DMS53 treated with DMSO at 0.1 percent for 48 hours (cell line): ENCODE measurements at regions not wholly inside any gene's neighbourhood (a gene's known extent, or its start where the extent isn't known, plus 50 kb on each side); places are given as distances from the start of the nearest gene placed in this dataset.

ENCODE experiments used
- DNase-seq: peaks from one replicate; lab custom pipeline; 2025; ENCODE audit not compliant: unreplicated experiment; lab: John Stamatoyannopoulos, UW

DNA sequence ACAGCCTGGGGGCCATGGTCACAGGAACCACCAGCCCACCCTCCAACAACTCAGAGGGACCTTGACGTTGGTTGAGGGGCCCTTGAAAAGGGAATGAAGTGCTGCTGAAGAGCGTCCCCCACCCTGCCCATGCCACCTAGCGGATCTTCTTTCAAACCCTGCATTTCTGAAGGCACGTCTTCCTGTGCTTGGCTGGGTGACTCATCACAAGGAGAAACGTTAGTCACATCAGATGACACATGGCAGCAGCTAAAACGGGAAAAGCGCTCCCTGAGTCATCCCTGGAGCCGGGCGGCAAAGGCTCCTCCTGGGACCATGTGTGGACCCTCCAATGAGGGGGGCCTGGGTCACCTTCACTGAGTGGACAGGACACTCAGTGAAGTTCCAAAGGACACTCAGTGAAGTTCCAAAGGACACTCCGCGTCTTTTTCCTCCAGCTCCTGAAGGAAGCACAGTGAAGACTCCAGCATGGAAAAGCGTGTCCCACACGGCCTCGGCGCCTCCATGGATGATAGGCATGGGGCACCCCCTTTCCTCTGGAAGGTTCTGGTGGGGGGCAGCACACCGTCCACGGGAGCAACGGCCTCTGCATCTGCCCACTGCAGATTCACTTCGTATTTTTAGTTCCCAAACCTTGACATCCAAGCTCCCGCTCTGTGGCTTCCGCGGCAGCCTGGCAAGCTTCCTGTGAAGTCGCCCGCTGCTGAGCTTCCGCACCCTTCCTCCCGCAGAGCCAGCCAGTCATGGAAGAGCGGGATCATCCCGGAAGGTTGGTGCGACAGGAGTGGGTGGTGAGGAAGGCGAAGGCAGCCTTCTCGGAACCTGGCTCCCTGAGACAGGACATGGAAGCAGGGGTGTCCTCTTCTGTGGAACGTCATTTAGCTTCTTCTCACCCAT, 383.4 kb downstream of the VRK1 start:
- no peak for DNase-seq

DNA sequence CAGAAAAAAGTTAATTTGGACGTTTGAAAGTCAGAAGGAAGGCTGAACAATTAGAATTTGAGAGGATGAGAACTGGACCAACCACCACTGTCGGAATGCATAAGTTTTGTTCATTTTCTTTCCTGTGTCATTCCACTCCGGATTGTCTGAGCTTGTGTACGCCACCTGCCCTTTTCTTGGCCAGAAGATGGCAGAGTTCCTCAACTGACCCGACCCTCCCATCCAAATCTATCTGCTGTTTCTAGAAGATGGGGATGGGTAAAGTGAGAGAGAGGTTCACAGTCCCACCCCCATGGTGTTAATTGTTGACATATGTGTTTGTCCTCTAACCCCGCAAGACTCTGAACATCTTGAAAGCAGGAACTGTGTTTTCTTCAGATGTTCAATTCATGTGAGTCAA, 388.0 kb downstream of the VRK1 start:
- DNase-seq, result no peak

DNA sequence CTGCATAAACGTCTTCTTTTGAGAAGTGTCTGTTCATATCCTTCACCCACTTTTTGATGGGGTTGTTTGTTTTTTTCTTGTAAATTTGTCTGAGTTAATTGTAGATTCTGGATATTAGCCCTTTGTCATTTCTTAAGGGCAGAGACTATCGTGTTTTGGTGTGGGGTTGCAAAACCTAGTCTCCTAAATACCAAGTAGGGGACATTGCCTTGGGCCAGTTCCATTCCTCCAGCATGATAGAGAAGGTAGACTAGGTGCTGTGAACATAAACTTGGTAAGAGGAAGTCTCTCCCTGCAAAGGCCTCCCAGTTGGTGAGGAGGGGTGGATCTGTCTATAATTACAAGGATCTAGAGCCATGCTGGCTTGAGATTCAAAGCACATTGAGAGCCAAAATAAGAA, 390.7 kb downstream of the VRK1 start:
- DNase-seq, result no peak

DNA sequence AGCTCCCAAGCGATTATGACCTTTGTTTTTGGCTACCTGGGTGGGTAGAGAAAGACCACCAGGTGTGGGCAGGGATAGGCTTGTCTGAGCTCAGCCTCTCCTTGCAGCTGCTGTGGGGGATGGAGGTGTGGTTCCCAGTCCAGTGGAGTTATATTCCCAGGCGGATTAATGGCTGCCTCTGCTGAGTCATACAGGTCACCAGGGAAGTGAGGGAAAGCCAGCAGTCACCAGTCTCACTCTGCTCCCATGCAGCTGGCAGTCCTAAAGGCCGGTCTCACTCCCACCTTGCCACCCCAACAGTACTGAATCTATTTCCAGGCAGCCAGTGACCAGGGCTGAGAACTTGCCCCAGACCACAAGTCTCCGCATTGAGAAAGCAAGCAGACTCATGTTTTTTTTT, 399.2 kb downstream of the VRK1 start:
- no peak for DNase-seq

DNA sequence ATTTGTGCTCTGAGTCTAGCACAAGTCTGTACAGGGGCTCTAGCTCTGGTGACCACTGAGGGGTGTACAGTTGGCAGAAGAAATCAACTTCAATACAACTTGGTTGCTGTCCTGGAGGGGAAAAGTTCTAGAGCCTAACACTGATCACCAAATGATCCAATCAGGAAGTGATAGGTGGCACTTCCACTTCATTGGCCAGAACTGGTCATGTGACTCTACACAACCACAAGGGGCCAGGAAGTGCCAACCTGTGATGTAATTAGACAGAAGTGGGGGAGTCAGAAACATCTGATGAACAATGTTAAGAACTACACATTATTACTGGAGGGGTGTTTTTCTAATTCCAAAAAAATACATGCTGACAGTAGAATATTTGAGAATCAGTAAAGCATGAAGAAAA, 401.6 kb downstream of the VRK1 start:
- DNase-seq, result no peak

DNA sequence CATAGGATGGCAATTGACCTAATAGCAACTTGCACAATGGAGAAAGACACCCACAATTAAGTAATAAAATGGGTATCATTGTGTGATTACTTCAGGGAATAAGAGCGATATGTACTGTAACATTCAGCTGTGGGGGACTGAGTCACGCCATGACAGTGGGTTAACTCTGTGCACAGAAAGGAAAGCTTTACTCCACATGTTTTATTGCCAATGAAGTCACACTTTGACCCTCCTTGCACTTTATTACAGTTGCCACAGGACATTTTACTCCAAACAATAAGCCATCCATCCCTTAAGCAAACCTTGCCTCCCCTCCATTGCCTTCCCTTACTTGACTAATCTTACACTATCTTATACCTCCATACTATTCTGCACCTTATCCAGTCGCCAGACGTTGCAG, 403.1 kb downstream of the VRK1 start:
- DNase-seq, result no peak

DNA sequence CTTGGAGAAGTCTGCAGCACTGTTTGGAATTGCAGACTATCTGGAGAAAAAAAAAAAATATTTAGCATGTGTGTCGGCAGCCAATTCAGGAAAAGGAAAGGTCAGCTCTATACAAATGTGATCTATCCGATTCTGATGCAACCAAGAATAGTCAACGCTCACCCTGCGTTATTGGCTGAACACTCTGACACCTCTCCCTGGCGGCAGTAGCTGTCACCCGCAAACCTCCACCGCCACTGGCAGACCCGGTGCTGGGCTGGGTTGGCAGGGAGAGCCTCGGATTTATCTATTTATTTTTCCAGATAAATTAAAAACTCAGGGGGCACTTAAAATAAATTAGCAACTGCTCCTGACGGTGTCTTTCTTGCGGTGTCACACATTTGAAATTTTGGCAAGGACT, 409.7 kb downstream of the VRK1 start:
- no peak for DNase-seq

DNA sequence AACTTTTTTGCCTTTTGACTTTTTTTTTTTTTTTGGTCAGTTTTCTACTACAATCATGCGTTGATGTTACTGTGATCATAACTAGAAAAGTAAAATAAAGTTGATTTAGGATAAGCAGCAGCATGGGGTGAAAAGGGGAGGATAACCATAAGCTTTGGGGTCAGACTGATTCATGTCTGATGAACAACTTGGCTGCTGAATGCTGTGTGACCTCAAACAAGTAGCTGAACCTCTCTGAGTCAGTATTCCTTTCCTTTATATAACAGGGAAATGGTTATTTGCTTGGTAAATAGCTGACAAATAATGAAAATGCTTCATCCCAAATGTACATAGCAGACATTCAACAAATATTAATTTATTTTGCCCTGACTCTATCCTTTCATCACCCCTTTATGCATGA, 413.0 kb downstream of the VRK1 start:
- DNase-seq, result no peak

DNA sequence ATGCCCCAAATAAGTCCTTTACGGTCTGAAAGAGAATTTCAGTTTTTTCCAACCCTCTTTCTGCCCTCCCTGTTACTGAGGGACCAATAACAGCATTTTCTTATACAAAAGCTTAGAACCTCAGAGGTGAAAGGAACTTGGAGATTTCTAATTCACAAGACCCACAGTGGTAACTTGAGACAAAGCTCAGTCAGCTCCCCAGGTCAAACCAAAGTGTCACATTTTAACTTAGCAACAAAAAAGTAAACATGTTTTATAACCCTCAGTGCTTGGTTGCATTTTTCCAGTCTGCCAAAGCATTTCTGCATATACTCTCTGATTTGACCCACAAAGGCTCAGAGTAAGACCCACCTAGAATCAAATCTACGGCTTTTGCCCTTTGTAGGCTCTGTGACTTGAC, 415.2 kb downstream of the VRK1 start:
- no peak for DNase-seq

DNA sequence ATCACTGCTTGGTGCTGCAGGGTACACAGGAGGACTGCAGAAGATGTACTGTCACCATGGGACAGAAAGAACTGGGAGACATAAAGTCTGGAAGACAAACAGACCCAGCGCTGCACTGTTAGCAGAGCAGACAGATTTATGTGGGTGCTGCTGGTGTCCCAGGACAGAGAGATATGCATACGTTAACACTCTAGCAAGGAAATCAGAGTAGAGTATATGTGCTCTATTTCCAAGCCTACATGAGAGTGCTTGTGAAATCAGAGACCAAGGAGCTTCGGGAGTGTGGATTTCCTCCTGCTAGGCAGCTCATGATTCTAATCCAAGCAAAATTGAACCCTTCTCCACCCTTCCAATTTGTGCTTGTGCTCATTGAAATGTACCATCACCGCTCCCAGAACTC, 416.5 kb downstream of the VRK1 start:
- DNase-seq, result no peak

DNA sequence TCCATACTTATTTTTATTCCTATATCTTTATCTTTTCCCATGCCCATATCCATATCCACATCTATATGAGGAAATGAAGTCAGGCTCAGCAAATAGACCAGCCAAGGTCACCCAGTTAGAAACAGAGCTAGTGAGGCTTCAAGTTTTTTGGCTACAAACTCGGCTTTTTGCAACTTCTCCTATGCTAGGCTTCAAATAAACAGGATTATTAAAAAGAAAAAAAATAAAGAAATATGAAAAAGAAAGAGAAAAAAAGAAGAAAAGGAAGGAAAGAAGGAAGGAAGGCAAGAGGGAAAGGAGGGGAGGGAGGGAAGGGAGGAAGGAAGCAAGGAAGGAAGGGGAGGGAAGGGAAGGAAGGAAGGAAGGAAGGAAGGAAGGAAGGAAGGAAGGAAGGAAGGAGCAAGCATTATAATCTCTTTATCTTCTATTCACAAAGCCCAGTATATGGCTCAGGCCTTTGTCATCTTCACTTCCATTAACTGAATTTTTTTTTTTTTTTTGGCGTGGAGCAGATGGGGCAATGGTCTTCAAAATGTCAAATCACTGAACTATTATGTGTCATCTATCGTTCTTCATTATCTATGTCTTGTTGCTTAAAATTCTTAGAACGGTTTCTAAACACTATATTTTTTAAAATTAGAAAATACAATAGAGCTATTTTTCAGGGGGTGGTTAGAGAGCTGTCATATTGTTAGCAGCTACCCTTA, 418.2 kb downstream of the VRK1 start:
- no peak for DNase-seq

DNA sequence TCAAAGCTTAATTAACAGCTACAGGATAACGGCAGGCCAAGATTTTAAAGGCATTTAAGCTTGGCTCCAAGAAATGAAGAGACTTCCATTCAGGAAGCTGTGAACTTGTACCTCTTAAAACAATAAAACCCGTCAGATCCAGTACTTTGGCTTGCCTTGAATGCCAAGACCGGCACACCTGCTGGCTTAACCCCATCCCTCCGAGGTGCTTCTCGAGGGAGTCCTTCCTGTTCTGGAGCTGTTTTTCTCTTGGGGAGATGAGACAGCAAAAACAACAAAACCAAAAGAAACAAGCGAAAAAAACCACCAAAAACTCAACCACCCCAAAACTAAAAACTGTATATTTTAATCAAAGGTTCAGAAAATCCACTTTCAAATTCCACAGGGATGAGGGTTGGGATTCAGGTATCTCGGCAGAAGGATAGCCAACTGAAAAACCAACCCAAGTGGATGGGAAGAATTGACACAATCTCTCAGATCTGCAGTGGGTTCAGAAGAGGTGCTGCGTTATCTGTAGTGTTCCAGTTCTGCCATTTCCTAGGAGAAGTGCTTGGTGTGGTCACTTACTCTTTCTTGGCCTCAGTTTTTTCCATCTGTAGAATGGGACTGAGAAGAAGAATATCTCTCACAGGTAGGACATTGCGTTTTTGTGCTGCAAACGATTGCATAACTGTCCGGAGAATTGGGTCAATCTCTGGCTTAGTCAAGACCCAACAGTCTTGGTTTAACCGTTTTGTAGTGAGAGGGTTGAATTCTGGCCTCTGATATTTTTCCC, 420.1 kb downstream of the VRK1 start:
- DNase-seq, result no peak

DNA sequence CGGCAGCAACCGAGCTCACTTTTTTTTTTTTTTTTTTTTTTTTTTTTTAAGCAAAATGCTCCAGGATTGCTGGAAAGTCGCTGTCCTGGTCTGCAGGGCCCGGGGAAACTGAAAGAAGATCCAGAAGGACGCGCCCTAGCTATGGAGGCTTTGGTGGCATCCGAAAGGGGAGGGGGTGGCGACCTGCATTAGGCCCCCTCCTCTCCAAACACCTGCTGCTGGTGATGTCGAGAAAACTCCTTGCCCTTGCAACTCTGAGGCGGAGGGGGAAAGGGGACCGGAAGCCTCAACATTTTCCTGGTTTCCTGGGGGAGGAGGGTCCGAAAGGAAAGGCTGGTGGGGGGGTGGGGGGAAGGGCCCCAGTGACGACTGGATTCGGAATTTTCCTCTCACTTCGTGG, 421.1 kb downstream of the VRK1 start:
- no peak for DNase-seq

DNA sequence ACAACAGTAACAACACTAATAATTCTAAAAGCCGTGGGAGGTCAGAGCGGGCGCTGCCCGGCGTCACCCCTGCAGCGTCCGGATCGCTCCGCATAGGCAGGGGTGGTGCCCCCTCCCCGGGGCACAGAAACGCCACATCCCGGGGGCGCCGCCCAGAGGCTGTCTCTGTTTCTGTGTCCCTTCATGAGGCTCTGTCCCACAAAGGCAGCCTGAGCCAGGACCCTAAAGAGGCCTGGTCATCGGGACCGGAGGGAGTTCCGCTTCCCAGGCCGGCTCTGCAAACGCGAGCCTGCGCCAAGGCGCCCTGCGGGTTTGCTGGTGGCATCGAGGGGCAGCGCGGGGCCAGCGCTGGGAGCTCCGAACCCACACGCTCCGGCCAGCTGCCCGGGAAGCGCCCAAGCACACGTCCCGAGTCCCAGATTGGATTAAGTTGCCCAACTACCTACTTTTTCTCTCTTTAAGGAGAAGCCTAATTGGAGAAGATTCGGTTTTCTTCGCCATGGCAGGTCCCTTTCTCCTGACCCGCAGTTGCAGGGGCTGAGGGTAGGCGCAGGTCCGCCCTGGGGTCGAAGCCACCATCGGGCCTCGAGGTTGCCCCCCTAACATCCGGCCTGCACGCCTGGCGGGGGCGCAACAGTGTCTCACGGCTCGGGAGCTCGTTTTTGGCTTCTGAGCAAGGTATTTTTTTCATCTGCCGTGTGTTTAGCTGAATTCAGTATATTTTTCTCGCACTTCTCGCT, 421.7 kb downstream of the VRK1 start:
- no peak for DNase-seq

DNA sequence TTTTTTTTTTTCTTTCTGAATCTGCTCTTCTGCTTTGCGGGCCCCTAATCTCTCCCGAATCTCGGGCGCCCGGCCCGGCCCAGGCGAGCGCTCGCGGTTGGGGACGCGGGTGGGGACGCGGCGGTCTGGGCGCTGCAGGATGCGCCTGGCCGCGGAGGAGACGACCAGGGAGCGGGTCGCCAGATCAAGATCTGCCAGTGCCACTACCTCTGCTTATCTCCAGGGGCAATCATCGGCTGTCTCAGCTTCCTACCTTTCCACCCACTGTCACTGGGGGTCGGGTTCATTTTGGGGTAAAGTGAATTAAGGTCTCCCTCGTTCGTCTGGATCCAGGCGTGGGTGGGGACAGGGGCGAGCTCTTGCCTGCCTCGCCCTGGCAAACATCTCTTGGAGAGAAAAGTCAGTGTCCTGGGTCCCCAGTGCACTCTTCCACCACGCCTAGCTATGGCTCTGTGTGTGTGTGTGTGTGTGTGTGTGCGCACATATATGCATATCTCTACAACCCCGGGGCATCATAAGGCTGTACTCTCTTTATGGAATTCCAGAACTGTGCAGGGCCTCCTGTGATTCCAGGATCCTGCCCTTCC, 422.3 kb downstream of the VRK1 start:
- DNase-seq, result no peak

DNA sequence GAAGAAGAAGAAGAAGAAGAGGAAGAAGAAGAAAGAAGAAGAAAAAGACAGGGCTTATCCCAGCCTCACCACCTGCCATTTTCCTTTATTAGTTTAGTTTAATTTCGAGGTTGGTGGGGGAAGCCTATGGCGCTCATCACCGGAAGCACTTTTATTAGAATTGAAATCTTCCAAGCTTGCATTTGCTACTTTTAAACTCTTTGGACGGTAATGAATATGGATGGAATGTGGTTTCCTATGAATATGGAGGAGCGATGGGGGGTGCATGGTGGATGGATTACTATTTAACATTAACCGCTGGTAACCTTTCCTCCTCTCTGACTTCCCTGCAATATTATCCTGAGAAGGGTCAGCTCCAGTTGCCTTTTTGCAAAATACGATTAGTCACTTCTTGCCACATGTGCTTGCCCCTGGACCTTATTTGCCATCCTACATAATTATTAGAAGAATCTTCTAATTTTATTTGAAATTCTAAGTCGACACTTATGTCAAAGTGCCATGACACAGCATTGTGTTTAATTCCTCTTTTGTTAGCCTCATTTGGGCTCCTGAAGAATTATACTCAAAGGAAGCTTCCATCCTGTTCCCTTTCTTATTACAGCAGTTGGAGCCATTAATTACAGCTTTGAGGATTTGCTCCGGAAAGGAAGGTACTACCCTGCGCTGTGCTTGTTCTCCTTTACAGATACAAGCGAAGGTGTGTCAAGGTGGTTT, 424.5 kb downstream of the VRK1 start:
- no peak for DNase-seq

DNA sequence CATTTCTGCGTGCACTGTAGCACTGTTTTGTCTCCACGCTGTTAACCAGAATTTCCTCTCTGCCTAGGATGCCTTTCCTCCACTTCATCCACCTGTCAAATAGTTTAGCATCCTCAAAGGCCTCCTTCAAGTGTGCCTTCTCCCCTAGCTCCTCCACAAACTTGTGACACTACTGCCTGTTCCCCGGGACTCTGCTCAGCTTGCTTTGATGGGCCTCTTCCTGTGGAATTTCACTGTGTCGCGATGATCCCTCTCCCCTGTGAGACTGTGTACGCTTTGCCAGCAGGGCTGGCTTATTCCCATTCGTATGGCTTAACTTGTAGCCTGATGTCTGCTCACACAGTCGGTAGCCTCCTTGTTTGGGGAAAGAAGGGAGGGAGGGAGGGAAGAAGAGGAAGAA, 426.8 kb downstream of the VRK1 start:
- DNase-seq, result no peak

DNA sequence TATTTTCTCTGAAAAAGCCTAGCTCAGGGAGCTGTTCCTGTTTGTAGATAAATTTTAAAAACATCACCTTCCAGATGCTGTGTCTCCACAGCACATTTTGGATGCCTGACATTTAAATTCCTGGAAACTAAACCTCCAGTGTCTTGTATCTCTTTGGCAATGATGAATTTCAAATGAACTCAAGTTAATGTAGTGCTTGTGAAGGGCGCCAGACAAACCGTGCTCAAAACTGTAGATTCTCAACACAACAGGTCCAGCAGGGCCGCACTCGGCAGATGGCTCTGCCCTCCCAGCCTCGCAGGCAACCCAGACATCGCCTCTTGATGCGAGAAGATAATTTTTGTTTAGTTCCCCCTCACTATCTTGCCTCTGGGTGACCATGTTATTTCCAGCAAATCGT, 432.9 kb downstream of the VRK1 start:
- no peak for DNase-seq

DNA sequence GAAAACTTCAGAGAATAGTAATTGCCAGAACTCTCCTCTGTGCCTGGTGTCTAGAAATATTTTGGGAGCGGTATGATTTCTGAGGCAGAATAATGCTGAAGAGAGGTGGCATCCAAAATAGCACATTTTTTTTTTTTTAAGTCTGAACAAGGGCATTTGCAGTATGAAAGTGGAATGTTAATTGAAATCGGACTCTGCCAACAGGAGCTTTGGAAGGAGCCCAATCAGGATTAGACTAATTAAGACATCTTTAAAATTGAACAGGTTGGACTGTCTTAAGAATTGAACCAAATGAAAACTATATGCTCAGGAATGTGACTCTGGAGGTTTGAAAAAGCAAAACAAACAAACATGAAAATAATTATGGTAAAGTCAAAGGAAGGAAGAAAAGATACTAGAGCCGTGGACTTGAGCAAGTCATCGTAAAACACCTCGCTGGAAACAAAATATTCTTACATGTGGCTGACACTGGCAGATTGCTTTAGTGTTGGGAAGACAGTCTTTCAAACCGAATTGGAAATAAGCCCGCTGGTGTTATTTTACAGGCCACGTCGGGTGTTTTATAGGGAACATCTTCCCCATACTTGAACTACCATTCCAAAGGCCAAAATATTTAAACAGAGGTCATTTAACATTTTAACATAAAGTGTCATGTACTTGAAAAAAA, 436.3 kb downstream of the VRK1 start:
- no peak for DNase-seq

DNA sequence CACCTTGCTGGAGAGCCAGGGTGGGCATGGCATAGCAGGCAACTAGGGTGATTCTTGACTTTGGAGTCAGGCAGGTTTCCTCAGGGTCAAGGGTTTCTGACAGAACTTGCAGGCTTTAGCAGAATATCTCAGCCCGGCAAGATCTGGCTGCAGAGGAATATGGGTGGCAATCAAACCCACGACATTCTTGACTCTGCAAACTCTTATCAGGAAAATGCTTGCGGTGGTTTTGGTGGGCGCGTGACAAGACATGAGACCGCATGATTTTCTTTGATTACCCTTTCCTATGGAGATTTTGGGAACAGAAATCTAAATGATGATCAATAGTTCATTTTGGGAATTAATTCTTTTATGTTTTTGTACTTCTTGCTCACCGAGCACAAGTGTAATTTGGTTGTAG, 449.5 kb downstream of the VRK1 start:
- DNase-seq, result no peak
